Gastrocnemius medialis (tissue), 4 donors: ENCODE measurements at regions not wholly inside any gene's neighbourhood (a gene's known extent, or its start where the extent isn't known, plus 50 kb on each side); places are given as distances from the start of the nearest gene placed in this dataset.

ENCODE experiments used
- ATAC-seq, 2 donors: fragments of 150-250 bp; one replicate each; pipeline ENCODE4 v1.9.1; 2016
- DNase-seq, 2 donors: peaks; one replicate each; pipeline ENCODE4 v3.0.0-alpha.2; 2019
- H3K27ac ChIP-seq, 4 donors: fragments of 200-600 bp; sonication (generic); 1 replicate in 1 of 4; 2 replicates in 3 of 4; pipeline ENCODE4 v1.5.1; 2016 to 2018; ENCODE audit warnings: mild to moderate bottlenecking in 2 of 4, moderate library complexity in 1 of 4
- H3K27me3 ChIP-seq, 3 donors: fragments of 200-600 bp; sonication (generic) in 2 of 3; 1 replicate in 1 of 3; 2 replicates in 2 of 3; pipeline versions ENCODE4 v1.5.1 to v1.6.0; 2016 to 2019; ENCODE audit warnings: mild to moderate bottlenecking in 1 of 3, moderate library complexity in 1 of 3
- H3K36me3 ChIP-seq, 2 donors: fragments of 200-600 bp; sonication (generic) in 1 of 2; one replicate each; pipeline ENCODE4 v1.5.1; 2017 to 2018
- H3K4me1 ChIP-seq, 2 donors: fragments of 200-600 bp; sonication (generic) in 1 of 2; one replicate each; pipeline ENCODE4 v1.5.1; 2016 to 2017; ENCODE audit warnings: mild to moderate bottlenecking in 2 of 2
- H3K4me3 ChIP-seq, 4 donors: fragments of 200-600 bp; sonication (generic) in 3 of 4; 1 replicate in 1 of 4; 2 replicates in 3 of 4; pipeline ENCODE4 v1.5.1; 2016 to 2019; ENCODE audit warnings: mild to moderate bottlenecking in 2 of 4
- H3K9me3 ChIP-seq, 3 donors: fragments of 200-600 bp; sonication (generic) in 2 of 3; 1 replicate in 1 of 3; 2 replicates in 2 of 3; pipeline ENCODE4 v1.5.1; 2016 to 2019
- CTCF ChIP-seq, 5 experiments: fragments of 450-650 bp in 3 of 5; fragments of 200-600 bp in 2 of 5; sonication (generic) in 2 of 5; IDR thresholded peaks in 4 of 5; conservative IDR thresholded peaks in 1 of 5; 1 replicate in 4 of 5; 2 replicates in 1 of 5; pipeline ENCODE4 v1.5.1; 2016 to 2019; ENCODE audit warnings: antibody characterized with exemption in 5 of 5, mild to moderate bottlenecking in 3 of 5, moderate library complexity in 3 of 5
- POLR2A ChIP-seq, 2 donors: fragments of 450-650 bp; IDR thresholded peaks; one replicate each; pipeline ENCODE4 v1.6.1; 2017; ENCODE audit warnings: antibody characterized with exemption in 2 of 2, mild to moderate bottlenecking in 2 of 2, moderate library complexity in 2 of 2
- in situ Hi-C, 4 donors: fragments of 200-750 bp; cut with MboI; loops; one replicate each; pipeline versions ENCODE4 v1.15.0 to v1.8.0; 2017; ENCODE audit warnings: low sequenced_read_pairs in 4 of 4
- intact Hi-C: fragments of 100-400 bp; cut with DNase I; formaldehyde crosslinking; loops from one replicate; pipeline ENCODE4 v1.15.1; 2023; ENCODE audit warnings: low total_unique reads

DNA sequence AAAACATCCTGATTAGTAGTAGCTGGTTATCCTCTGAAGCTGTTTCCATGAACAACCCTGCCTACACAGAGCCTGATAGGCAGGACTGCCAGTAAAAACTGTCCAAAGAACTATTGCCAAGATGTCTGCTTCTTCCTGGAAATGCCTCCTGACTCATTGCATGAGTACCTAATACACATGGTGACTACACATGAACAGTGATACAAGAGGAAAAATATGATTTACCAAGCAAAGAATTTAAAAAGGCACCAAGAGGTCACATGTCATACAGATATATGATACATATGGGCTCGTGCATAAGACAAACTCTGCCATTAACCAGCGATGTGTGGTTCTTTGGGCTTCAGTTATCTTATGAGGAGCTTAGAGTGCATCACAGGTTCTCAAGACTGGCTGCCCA lies 552.3 kb downstream of the SLC16A7 start:
- H3K36me3 ChIP-seq, result no peaks in the 10 kb centered on the region
- DNase-seq (no peak), ATAC-seq (no peak)
- intact Hi-C loops, result no loop called here
- no peaks in the 10 kb centered on the region for H3K4me1 ChIP-seq
- no peaks in the 10 kb centered on the region for H3K27me3 ChIP-seq
- H3K9me3 ChIP-seq, result no peaks in the 10 kb centered on the region
- H3K4me3 ChIP-seq, result no peak overlapping the region
- no peak for TF ChIP-seq CTCF (IDR thresholded peaks at IDR 0.05 in 4 of 5, conservative IDR thresholded peaks at IDR 0.05 in 1 of 5)
- no peak for TF ChIP-seq POLR2A (IDR thresholded peaks at IDR 0.05)
- no peak overlapping the region for H3K27ac ChIP-seq
- in situ Hi-C loops, result no loop called here

DNA sequence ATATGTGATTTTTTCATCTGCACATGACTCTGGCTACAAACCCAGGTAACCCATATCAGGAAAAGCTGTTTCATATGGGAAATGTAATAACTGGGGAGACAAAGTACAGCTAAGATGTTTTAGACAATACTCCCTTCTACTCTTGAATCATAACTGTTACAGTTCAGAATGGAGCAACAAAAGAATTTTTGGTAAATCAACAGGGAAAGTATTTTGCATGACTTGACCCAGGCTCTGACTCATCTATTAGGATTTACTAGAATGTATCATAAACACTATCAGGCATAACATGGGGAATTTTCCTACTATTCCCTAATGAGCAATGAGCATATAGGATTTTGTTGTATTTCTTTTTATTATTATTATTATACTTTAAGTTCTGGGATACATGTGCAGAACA lies 553.0 kb downstream of the SLC16A7 start:
- Histone ChIP-seq H3K27me3 (no peaks in the 10 kb centered on the region), H3K4me1 (no peaks in the 10 kb centered on the region), H3K4me3 (no peak overlapping the region), H3K36me3 (no peaks in the 10 kb centered on the region), H3K9me3 (no peaks in the 10 kb centered on the region), H3K27ac (no peak overlapping the region)
- no peak for ATAC-seq
- in situ Hi-C loops, result no loop called here
- no peak for DNase-seq
- TF ChIP-seq POLR2A (IDR thresholded peaks at IDR 0.05) (no peak), CTCF (IDR thresholded peaks at IDR 0.05 in 4 of 5, conservative IDR thresholded peaks at IDR 0.05 in 1 of 5) (no peak)
- intact Hi-C loops, result no loop called here

- ATAC-seq, result no peak
- Histone ChIP-seq H3K27me3 (no peaks in the 10 kb centered on the region), H3K4me3 (no peak overlapping the region), H3K9me3 (no peaks in the 10 kb centered on the region), H3K36me3 (no peaks in the 10 kb centered on the region), H3K27ac (no peak overlapping the region), H3K4me1 (no peaks in the 10 kb centered on the region)
- no peak for DNase-seq
- TF ChIP-seq CTCF (IDR thresholded peaks at IDR 0.05 in 4 of 5, conservative IDR thresholded peaks at IDR 0.05 in 1 of 5) (no peak), POLR2A (IDR thresholded peaks at IDR 0.05) (no peak)
- intact Hi-C loops (no loop called here), in situ Hi-C loops (no loop called here)
Observed at GRCh38 chr12:60152756-60153155, 556.9 kb downstream of the SLC16A7 start.

DNA sequence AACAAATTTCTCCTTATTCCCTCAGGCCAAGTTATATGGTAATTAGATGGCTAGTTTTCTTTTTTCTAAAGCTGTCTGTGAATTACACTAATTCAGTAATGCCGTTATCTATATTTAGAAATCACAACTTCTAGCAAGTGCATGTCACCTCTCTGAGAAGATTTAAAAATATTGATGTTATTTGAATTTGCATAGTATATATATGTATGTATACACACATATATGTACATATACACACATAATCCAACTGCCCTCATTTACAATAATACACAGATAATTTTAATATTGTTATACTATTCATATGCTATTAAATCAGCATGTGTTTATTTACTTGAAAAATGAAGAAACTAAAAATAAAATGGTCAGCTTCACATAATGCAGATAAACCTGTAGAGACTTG lies 563.9 kb downstream of the SLC16A7 start:
- DNase-seq, result no peak
- in situ Hi-C loops, result no loop called here

More for the DNA sequence above, 563.9 kb downstream of the SLC16A7 start:
- H3K27me3 ChIP-seq, result no peaks in the 10 kb centered on the region
- no peak overlapping the region for H3K4me3 ChIP-seq
- intact Hi-C loops, result no loop called here
- H3K27ac ChIP-seq, result no peak overlapping the region
- ATAC-seq, result no peak
- H3K9me3 ChIP-seq, result no peaks in the 10 kb centered on the region
- no peaks in the 10 kb centered on the region for H3K36me3 ChIP-seq
- no peak for TF ChIP-seq POLR2A (IDR thresholded peaks at IDR 0.05)
- TF ChIP-seq CTCF (IDR thresholded peaks at IDR 0.05 in 4 of 5, conservative IDR thresholded peaks at IDR 0.05 in 1 of 5), result no peak
- no peaks in the 10 kb centered on the region for H3K4me1 ChIP-seq
